ENCODE measurements at regions not wholly inside any gene's neighbourhood (a gene's known extent, or its start where the extent isn't known, plus 50 kb on each side); places are given as distances from the start of the nearest gene placed in this dataset.

GRCh38 chr2:117718048-117718447 is 96.4 kb upstream of the DDX18 start:
- no peaks in the 10 kb centered on the region for H3K27me3 ChIP-seq
- TF ChIP-seq CTCF (IDR thresholded peaks at IDR 0.05) (no peak), EZH2phosphoT487 (IDR thresholded peaks at IDR 0.05) (no peak), EZH2 (IDR thresholded peaks at IDR 0.05) (no peak)
- no peaks in the 10 kb centered on the region for H3K4me1 ChIP-seq
- no peak for DNase-seq (ENCODE audit: low spot score)
- Mint-ChIP-seq H3K27ac (no peak overlapping the region), H3K36me3 (no peaks in the 10 kb centered on the region), H3K27me3 (ENCODE audit: insufficient read depth, low read depth) (peaks cover 2% of the 10 kb centered on the region), H3K4me1 (no peaks in the 10 kb centered on the region), H3K9me3 (no peaks in the 10 kb centered on the region), H3K4me3 (no peak overlapping the region)
- H2AFZ ChIP-seq (replicated peaks) = no peak overlapping the region
- no peaks in the 10 kb centered on the region for H3K36me3 ChIP-seq
- no peaks in the 10 kb centered on the region for H4K20me1 ChIP-seq (ENCODE audit: low read depth)
- H3K4me3 ChIP-seq = no peak overlapping the region
- no peak overlapping the region for H3K4me2 ChIP-seq
- H3F3A ChIP-seq (ENCODE audit: low read depth) = no peaks in the 10 kb centered on the region
- H3K9me3 ChIP-seq (ENCODE audit: low read depth) = no peaks in the 10 kb centered on the region
- no peaks in the 10 kb centered on the region for H3K79me2 ChIP-seq (ENCODE audit: low read depth)
- no peak overlapping the region for H3K9ac ChIP-seq
- no peak overlapping the region for H3K27ac ChIP-seq

- H3K36me3 Mint-ChIP-seq = no peaks in the 10 kb centered on the region
- H3K4me1 ChIP-seq = no peaks in the 10 kb centered on the region
- no peaks in the 10 kb centered on the region for H3K9me3 Mint-ChIP-seq
- no peak overlapping the region for H2AFZ ChIP-seq (replicated peaks)
- no peaks in the 10 kb centered on the region for H3K27me3 Mint-ChIP-seq (ENCODE audit: insufficient read depth, low read depth)
- no peaks in the 10 kb centered on the region for H4K20me1 ChIP-seq (ENCODE audit: low read depth)
- no peak overlapping the region for H3K4me3 ChIP-seq
- H3K36me3 ChIP-seq = no peaks in the 10 kb centered on the region
- no peaks in the 10 kb centered on the region for H3F3A ChIP-seq (ENCODE audit: low read depth)
- H3K4me3 Mint-ChIP-seq = no peak overlapping the region
- no peak for TF ChIP-seq CTCF (IDR thresholded peaks at IDR 0.05)
- no peak for TF ChIP-seq EZH2phosphoT487 (IDR thresholded peaks at IDR 0.05)
- no peak for TF ChIP-seq EZH2 (IDR thresholded peaks at IDR 0.05)
- no peaks in the 10 kb centered on the region for H3K9me3 ChIP-seq (ENCODE audit: low read depth)
- no peak overlapping the region for H3K27ac ChIP-seq
- no peak overlapping the region for H3K27ac Mint-ChIP-seq
- no peak overlapping the region for H3K9ac ChIP-seq
- no peaks in the 10 kb centered on the region for H3K4me1 Mint-ChIP-seq
- no peak for DNase-seq (ENCODE audit: low spot score)
- H3K4me2 ChIP-seq = no peak overlapping the region
- H3K79me2 ChIP-seq (ENCODE audit: low read depth) = no peaks in the 10 kb centered on the region
- H3K27me3 ChIP-seq = no peaks in the 10 kb centered on the region
Observed at GRCh38 chr2:117720765-117721164, 93.7 kb upstream of the DDX18 start.

- DNase-seq (ENCODE audit: low spot score) = no peak
- H3F3A ChIP-seq (ENCODE audit: low read depth) = no peaks in the 10 kb centered on the region
- H4K20me1 ChIP-seq (ENCODE audit: low read depth) = no peaks in the 10 kb centered on the region
- H3K9me3 ChIP-seq (ENCODE audit: low read depth) = no peaks in the 10 kb centered on the region
- no peak overlapping the region for H3K27ac Mint-ChIP-seq
- no peaks in the 10 kb centered on the region for H3K4me1 ChIP-seq
- no peaks in the 10 kb centered on the region for H3K27me3 Mint-ChIP-seq (ENCODE audit: insufficient read depth, low read depth)
- no peak overlapping the region for H3K9ac ChIP-seq
- no peaks in the 10 kb centered on the region for H3K27me3 ChIP-seq
- TF ChIP-seq CTCF (IDR thresholded peaks at IDR 0.05) = no peak
- TF ChIP-seq EZH2 (IDR thresholded peaks at IDR 0.05) = no peak
- no peak for TF ChIP-seq EZH2phosphoT487 (IDR thresholded peaks at IDR 0.05)
- H3K36me3 Mint-ChIP-seq = no peaks in the 10 kb centered on the region
- no peaks in the 10 kb centered on the region for H3K36me3 ChIP-seq
- H3K79me2 ChIP-seq (ENCODE audit: low read depth) = no peaks in the 10 kb centered on the region
- no peak overlapping the region for H3K4me3 ChIP-seq
- H3K27ac ChIP-seq = no peak overlapping the region
- H3K4me2 ChIP-seq = no peak overlapping the region
- H2AFZ ChIP-seq (replicated peaks) = no peak overlapping the region
- no peaks in the 10 kb centered on the region for H3K4me1 Mint-ChIP-seq
- no peaks in the 10 kb centered on the region for H3K9me3 Mint-ChIP-seq
- H3K4me3 Mint-ChIP-seq = no peak overlapping the region
Observed at GRCh38 chr2:117723483-117723882, 91.0 kb upstream of the DDX18 start.

Measured in neural progenitor cell (in vitro differentiated cells).